ENCODE measurements at regions not wholly inside any gene's neighbourhood (a gene's known extent, or its start where the extent isn't known, plus 50 kb on each side); places are given as distances from the start of the nearest gene placed in this dataset.

DNA sequence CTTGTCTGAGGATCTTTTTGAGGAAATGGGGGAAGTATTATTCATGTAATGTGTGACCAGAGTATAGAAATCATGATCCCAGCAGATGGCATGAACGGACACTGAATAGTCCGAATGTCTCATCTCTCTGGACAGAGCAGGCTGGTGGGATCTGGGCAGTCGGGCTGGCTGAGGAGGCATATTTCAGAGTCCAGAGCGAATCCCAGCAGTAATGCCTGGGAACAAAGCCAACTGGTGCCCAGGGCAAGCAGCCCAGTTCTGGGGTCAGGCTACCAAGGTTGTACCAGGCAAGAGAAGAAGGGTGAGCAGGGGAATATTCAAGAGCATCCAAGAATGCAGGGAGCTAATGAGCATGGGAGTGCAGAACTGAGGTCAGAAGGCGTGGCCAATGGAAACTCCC lies 306.4 kb downstream of the ZSWIM6 start:
- no peak for DNase-seq (ENCODE audit: low read depth)
- TF ChIP-seq, protein P1, sequence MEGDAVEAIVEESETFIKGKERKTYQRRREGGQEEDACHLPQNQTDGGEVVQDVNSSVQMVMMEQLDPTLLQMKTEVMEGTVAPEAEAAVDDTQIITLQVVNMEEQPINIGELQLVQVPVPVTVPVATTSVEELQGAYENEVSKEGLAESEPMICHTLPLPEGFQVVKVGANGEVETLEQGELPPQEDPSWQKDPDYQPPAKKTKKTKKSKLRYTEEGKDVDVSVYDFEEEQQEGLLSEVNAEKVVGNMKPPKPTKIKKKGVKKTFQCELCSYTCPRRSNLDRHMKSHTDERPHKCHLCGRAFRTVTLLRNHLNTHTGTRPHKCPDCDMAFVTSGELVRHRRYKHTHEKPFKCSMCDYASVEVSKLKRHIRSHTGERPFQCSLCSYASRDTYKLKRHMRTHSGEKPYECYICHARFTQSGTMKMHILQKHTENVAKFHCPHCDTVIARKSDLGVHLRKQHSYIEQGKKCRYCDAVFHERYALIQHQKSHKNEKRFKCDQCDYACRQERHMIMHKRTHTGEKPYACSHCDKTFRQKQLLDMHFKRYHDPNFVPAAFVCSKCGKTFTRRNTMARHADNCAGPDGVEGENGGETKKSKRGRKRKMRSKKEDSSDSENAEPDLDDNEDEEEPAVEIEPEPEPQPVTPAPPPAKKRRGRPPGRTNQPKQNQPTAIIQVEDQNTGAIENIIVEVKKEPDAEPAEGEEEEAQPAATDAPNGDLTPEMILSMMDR (conservative IDR thresholded peaks at IDR 0.05; ENCODE audit: low read depth, low read length): no peak
- no peak overlapping the region for H3K4me3 ChIP-seq (ENCODE audit: low read length)

DNA sequence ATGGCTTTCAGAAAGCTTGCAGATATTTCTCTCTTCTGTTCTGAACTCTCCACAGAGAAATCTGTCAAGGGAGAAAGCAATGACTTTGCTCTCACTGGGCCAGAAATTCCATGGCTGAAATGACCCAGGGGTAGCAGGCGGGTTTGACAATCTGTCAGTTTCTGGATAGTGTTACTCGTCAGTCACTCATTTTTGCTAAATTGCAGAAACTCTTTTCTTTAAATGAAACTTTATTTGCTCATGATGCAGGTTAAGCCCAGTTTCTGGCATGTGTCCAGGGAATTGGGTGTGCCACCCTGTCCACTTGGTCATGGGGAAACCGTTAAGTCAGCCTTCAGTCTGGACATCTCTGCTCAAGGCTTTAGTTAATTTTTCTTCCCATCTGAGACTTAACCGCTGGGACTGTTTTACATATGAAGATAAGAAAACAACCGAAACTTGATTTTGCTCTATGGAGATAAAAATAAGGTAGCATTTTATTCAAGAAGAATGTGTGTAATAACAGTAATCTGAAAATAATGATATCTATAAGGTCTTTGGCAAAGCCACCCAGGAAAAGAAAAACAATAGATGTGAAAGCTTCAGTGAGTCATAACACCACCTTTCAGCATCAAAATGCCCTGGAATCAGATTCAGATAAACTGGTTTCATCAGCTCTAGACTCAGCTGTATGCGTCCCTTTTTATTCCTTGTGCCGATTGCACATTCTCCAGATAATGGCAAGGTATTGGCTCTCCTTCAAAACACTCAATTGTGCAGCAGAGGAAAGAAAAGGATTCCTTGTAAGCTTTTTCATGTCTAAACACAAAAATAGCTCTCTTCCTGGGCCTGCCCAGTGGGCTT lies 308.3 kb downstream of the ZSWIM6 start:
- H3K4me3 ChIP-seq (ENCODE audit: low read length): no peak overlapping the region
- DNase-seq (ENCODE audit: low read depth): no peak
- TF ChIP-seq, protein P1 (conservative IDR thresholded peaks at IDR 0.05; ENCODE audit: low read depth, low read length): no peak

DNA sequence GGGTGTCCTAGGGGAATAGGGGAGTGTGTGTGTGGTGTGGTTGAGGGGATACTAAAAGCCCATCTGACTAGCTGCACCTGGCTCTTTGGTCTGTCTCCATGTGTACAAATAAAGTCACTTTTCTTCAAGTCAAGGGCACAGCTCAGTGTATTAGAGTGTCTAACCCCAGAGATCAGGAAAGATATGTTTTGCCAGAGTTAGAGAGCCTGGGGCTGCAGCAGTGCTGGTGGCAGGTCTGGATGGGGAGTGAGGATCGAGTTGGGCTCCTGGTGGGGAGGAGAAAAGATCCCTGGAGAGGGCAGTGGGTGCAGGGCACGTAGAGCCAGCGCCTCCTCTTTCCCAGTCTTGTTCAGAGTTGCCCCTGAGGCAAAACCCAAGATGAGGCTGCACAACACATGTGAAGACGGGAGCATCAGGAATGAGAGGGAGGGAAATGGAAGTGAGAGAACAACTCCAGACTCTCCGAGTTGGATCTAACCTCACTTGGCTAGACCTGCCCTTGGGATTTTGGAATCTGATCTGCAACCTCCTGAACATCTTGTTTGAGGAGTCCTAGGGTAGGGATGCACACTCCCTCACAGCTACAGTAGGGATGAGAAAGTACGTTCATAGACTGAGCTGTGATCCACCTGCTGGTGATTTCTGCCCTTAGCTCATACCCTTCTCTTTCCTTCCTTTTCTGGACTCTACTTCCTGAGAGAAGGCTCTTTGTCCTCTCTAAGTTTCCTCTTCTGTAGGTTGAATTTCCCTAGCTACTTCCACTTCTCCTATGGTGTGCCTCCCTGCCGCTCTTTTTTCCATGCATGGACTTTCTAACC lies 309.9 kb downstream of the ZSWIM6 start:
- TF ChIP-seq, protein P1 (conservative IDR thresholded peaks at IDR 0.05; ENCODE audit: low read depth, low read length): peak; percentile 26

DNA sequence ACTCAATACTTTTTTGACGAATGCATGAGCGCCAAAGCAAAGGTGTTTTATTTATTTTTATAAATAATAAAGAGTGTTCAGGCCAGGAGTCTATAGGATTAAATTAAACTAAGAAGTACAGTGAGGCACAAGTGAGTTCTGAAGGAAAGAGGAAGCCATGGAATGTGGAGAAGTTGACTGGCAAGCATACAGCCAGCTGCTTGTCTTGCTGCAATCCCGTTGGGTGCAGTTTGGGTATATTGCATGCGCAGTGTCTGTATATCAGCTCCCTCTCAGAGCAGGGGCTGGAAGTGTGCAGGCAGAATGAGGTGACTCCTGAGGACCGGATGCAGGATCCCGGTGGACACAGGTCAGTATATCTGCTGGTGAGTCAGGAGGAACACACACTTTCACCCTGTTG lies 315.6 kb downstream of the ZSWIM6 start:
- TF ChIP-seq, protein P1 (conservative IDR thresholded peaks at IDR 0.05; ENCODE audit: low read depth, low read length): no peak
- H3K4me3 ChIP-seq (ENCODE audit: low read length): no peak overlapping the region
- no peak for DNase-seq (ENCODE audit: low read depth)

More for the DNA sequence above, 309.9 kb downstream of the ZSWIM6 start:
- DNase-seq (ENCODE audit: low read depth): no peak
- no peak overlapping the region for H3K4me3 ChIP-seq (ENCODE audit: low read length)

- H3K4me3 ChIP-seq (ENCODE audit: low read length): no peak overlapping the region
- no peak for DNase-seq (ENCODE audit: low read depth)
- TF ChIP-seq, protein P1 (conservative IDR thresholded peaks at IDR 0.05; ENCODE audit: low read depth, low read length): no peak
These were observed 317.2 kb downstream of the ZSWIM6 start for GRCh38 chr5:61649231-61649630.

- no peak for DNase-seq (ENCODE audit: low read depth)
- TF ChIP-seq, protein P1 (conservative IDR thresholded peaks at IDR 0.05; ENCODE audit: low read depth, low read length): no peak
- H3K4me3 ChIP-seq (ENCODE audit: low read length): no peak overlapping the region
These were observed 317.9 kb downstream of the ZSWIM6 start for GRCh38 chr5:61649971-61650370.

Measured in retinal pigment epithelial cell (primary cell).